NCI-H2029 (cell line): ENCODE measurements at regions not wholly inside any gene's neighbourhood (a gene's known extent, or its start where the extent isn't known, plus 50 kb on each side); places are given as distances from the start of the nearest gene placed in this dataset.

ENCODE experiments used
- DNase-seq: peaks from one replicate; lab custom pipeline; 2025; lab: John Stamatoyannopoulos, UW

GRCh38 chr14:62546862-62547474, 498.3 kb downstream of the KCNH5 start:
- DNase-seq: no peak

- DNase-seq: no peak
Measured at GRCh38 chr14:62557416-62557815, 487.8 kb downstream of the KCNH5 start.

- no peak for DNase-seq
Measured at GRCh38 chr14:62558451-62558850, 486.8 kb downstream of the KCNH5 start.

- DNase-seq: no peak
Measured at GRCh38 chr14:62585247-62585646, 460.0 kb downstream of the KCNH5 start.

GRCh38 chr14:62592877-62593276, 452.4 kb downstream of the KCNH5 start:
- no peak for DNase-seq

- DNase-seq: no peak
Measured at GRCh38 chr14:62597143-62597542, 448.1 kb downstream of the KCNH5 start.

- no peak for DNase-seq
Measured at GRCh38 chr14:62599616-62600385, 445.5 kb downstream of the KCNH5 start.

- DNase-seq: no peak
Measured at GRCh38 chr14:62602712-62603111, 442.5 kb downstream of the KCNH5 start.

GRCh38 chr14:62604524-62604923, 440.7 kb downstream of the KCNH5 start:
- DNase-seq: no peak

- no peak for DNase-seq
Measured at GRCh38 chr14:62614122-62614521, 431.1 kb downstream of the KCNH5 start.

GRCh38 chr14:62616668-62617067, 428.6 kb downstream of the KCNH5 start:
- no peak for DNase-seq

- DNase-seq: no peak
Measured at GRCh38 chr14:62626416-62626815, 418.8 kb downstream of the KCNH5 start.

GRCh38 chr14:62629176-62629725, 416.0 kb downstream of the KCNH5 start:
- DNase-seq: no peak

- no peak for DNase-seq
Measured at GRCh38 chr14:62631176-62631575, 414.1 kb downstream of the KCNH5 start.

GRCh38 chr14:62632771-62633170, 412.5 kb downstream of the KCNH5 start:
- no peak for DNase-seq

- DNase-seq: no peak
Measured at GRCh38 chr14:62645649-62646048, 399.6 kb downstream of the KCNH5 start.
